SK-N-SH treated with all-trans-retinoic acid at 6 μM for 48 hours (cell line): ENCODE measurements at regions not wholly inside any gene's neighbourhood (a gene's known extent, or its start where the extent isn't known, plus 50 kb on each side); places are given as distances from the start of the nearest gene placed in this dataset.

Source experiments
- ATAC-seq: fragments of 200-7000 bp; cut with Tn5 transposase; 3 replicates; pipeline ENCODE4 v1.9.1; 2020; ENCODE audit warnings: mild to moderate bottlenecking, moderate library complexity
- ARNTL ChIP-seq: fragments of 450-650 bp; formaldehyde crosslinking; IDR thresholded peaks from 2 replicates; pipeline ENCODE4 v1.5.0; 2020; ENCODE audit warnings: low read depth, mild to moderate bottlenecking, moderate library complexity, borderline replicate concordance
- BACH2 ChIP-seq: fragments of 250-450 bp; sonication (Bioruptor Pico); IDR thresholded peaks from 2 replicates; pipeline ENCODE4 v1.9.0; 2021; ENCODE audit warnings: mild to moderate bottlenecking, borderline replicate concordance
- CREB5 ChIP-seq: fragments of 250-450 bp; sonication (Bioruptor Pico); IDR thresholded peaks from 2 replicates; pipeline ENCODE4 v1.5.1; 2020; ENCODE audit warnings: low read depth, mild to moderate bottlenecking, moderate library complexity
- CSDC2 ChIP-seq: fragments of 250-450 bp; sonication (Bioruptor Pico); IDR thresholded peaks from 2 replicates; pipeline ENCODE4 v1.5.0; 2020; ENCODE audit warnings: mild to moderate bottlenecking, moderate library complexity
- CSRNP3 ChIP-seq: fragments of 250-450 bp; sonication (Bioruptor Pico); IDR thresholded peaks from 2 replicates; pipeline ENCODE4 v1.5.1; 2021; ENCODE audit warnings: mild to moderate bottlenecking, moderate library complexity
- ESRRG ChIP-seq: fragments of 250-450 bp; sonication (Bioruptor Pico); IDR thresholded peaks from 2 replicates; pipeline ENCODE4 v1.6.1; 2021; ENCODE audit warnings: mild to moderate bottlenecking
- GLIS3 ChIP-seq: fragments of 250-450 bp; sonication (Bioruptor Pico); IDR thresholded peaks from 2 replicates; pipeline ENCODE4 v1.5.0; 2020; ENCODE audit warnings: mild to moderate bottlenecking, moderate library complexity
- ISL1 ChIP-seq: fragments of 250-450 bp; sonication (Bioruptor Pico); IDR thresholded peaks from 2 replicates; pipeline ENCODE4 v2.1.2; 2022; ENCODE audit warnings: mild to moderate bottlenecking, moderate library complexity
- OSR1 ChIP-seq: fragments of 250-450 bp; sonication (Bioruptor Pico); IDR thresholded peaks from 2 replicates; pipeline ENCODE4 v1.8.0; 2022; ENCODE audit warnings: moderate library complexity, mild to moderate bottlenecking, inconsistent platforms
- PATZ1 ChIP-seq: fragments of 250-450 bp; sonication (Bioruptor Pico); IDR thresholded peaks from 2 replicates; pipeline ENCODE4 v1.8.0; 2020; ENCODE audit warnings: mild to moderate bottlenecking, moderate library complexity, borderline replicate concordance
- POU6F1 ChIP-seq: fragments of 250-450 bp; sonication (Bioruptor Pico); IDR thresholded peaks from 2 replicates; pipeline ENCODE4 v1.8.0; 2021; ENCODE audit warnings: low read depth, mild to moderate bottlenecking, moderate library complexity, borderline replicate concordance
- PPARA ChIP-seq: fragments of 250-450 bp; sonication (Bioruptor Pico); IDR thresholded peaks from 2 replicates; pipeline ENCODE4 v1.5.0; 2020; ENCODE audit warnings: mild to moderate bottlenecking, borderline replicate concordance
- RARB ChIP-seq: fragments of 250-450 bp; sonication (Bioruptor Pico); IDR thresholded peaks from 2 replicates; pipeline ENCODE4 v1.8.0; 2021; ENCODE audit warnings: mild to moderate bottlenecking, moderate library complexity
- SNAI2 ChIP-seq: fragments of 250-450 bp; sonication (Bioruptor Pico); IDR thresholded peaks from 2 replicates; pipeline ENCODE4 v1.5.0; 2020; ENCODE audit warnings: mild to moderate bottlenecking, moderate library complexity
- TCF4 ChIP-seq: fragments of 250-450 bp; sonication (Bioruptor Pico); IDR thresholded peaks from 2 replicates; pipeline ENCODE4 v1.8.0; 2021; ENCODE audit warnings: mild to moderate bottlenecking, moderate library complexity, borderline replicate concordance
- TOX ChIP-seq: fragments of 250-450 bp; sonication (Bioruptor Pico); IDR thresholded peaks from 2 replicates; pipeline ENCODE4 v1.8.0; 2021; ENCODE audit warnings: mild to moderate bottlenecking, moderate library complexity, borderline replicate concordance
- TSHZ2 ChIP-seq: fragments of 250-450 bp; sonication (Bioruptor Pico); IDR thresholded peaks from 2 replicates; pipeline ENCODE4 v1.5.0; 2020; ENCODE audit warnings: mild to moderate bottlenecking, moderate library complexity
- ZC3H10 ChIP-seq: fragments of 250-450 bp; sonication (Bioruptor Pico); IDR thresholded peaks from 2 replicates; pipeline ENCODE4 v1.5.1; 2021; ENCODE audit warnings: mild to moderate bottlenecking, moderate library complexity
- ZFP3 ChIP-seq: fragments of 250-450 bp; sonication (Bioruptor Pico); IDR thresholded peaks from 2 replicates; pipeline ENCODE4 v1.5.0; 2020; ENCODE audit warnings: mild to moderate bottlenecking, moderate library complexity
- ZNF565 ChIP-seq: fragments of 450-650 bp; formaldehyde crosslinking; conservative IDR thresholded peaks from 2 replicates; pipeline ENCODE4 v1.5.0; 2020; ENCODE audit warnings: low read depth, mild to moderate bottlenecking, moderate library complexity
- ZNF70 ChIP-seq: fragments of 450-650 bp; formaldehyde crosslinking; IDR thresholded peaks from 2 replicates; pipeline ENCODE4 v1.5.0; 2020; ENCODE audit warnings: mild to moderate bottlenecking, moderate library complexity
- ZNF8 ChIP-seq: fragments of 450-650 bp; formaldehyde crosslinking; IDR thresholded peaks from 2 replicates; pipeline ENCODE4 v1.5.0; 2020; ENCODE audit warnings: mild to moderate bottlenecking, moderate library complexity

GRCh38 chr11:25953006-25953405 lies 378.9 kb upstream of the ANO3 start:
- TF ChIP-seq TCF4 (CRISPR knock-in tag), result no peak
- TF ChIP-seq ZNF70 (CRISPR knock-in tag), result no peak
- TF ChIP-seq POU6F1, result no peak
- no peak for TF ChIP-seq SNAI2 (CRISPR knock-in tag)
- no peak for TF ChIP-seq PATZ1 (CRISPR knock-in tag)
- no peak for TF ChIP-seq ARNTL (CRISPR knock-in tag)
- TF ChIP-seq GLIS3 (CRISPR knock-in tag), result no peak
- no peak for TF ChIP-seq ZNF8
- ATAC-seq, result no peak

- no peak for ATAC-seq
- TF ChIP-seq ISL1 (CRISPR knock-in tag) (no peak), ZNF565 (no peak), CSDC2 (CRISPR knock-in tag) (no peak), SNAI2 (CRISPR knock-in tag) (no peak), ZC3H10 (CRISPR knock-in tag) (no peak), PPARA (no peak), BACH2 (no peak), ZNF8 (no peak), ZNF70 (CRISPR knock-in tag) (no peak), OSR1 (CRISPR knock-in tag) (no peak), CSRNP3 (no peak), CREB5 (CRISPR knock-in tag) (no peak), PATZ1 (CRISPR knock-in tag) (no peak), GLIS3 (CRISPR knock-in tag) (no peak)
- TF ChIP-seq, all 23 proteins: peak for 0
Observed at GRCh38 chr11:25958045-25958444, 373.9 kb upstream of the ANO3 start.

- no peak for ATAC-seq
- TF ChIP-seq CREB5 (CRISPR knock-in tag), result no peak
- TF ChIP-seq CSDC2 (CRISPR knock-in tag), result no peak
- no peak for TF ChIP-seq GLIS3 (CRISPR knock-in tag)
- TF ChIP-seq ZFP3, result no peak
- no peak for TF ChIP-seq RARB
- TF ChIP-seq PPARA, result no peak
- TF ChIP-seq CSRNP3, result no peak
- no peak for TF ChIP-seq ZNF565
- no peak for TF ChIP-seq ESRRG (CRISPR knock-in tag)
- no peak for TF ChIP-seq TCF4 (CRISPR knock-in tag)
- no peak for TF ChIP-seq ZC3H10 (CRISPR knock-in tag)
- no peak for TF ChIP-seq ZNF70 (CRISPR knock-in tag)
- TF ChIP-seq ARNTL (CRISPR knock-in tag), result no peak
- no peak for TF ChIP-seq TOX
- no peak for TF ChIP-seq TSHZ2
- TF ChIP-seq, all 23 proteins: peak for 0
Observed at GRCh38 chr11:25961539-25961938, 370.4 kb upstream of the ANO3 start.
